ENCODE measurements at regions not wholly inside any gene's neighbourhood (a gene's known extent, or its start where the extent isn't known, plus 50 kb on each side); places are given as distances from the start of the nearest gene placed in this dataset.

GRCh38 chr7:84492098-84493034 is 297.8 kb upstream of the SEMA3A start:
- H3K4me3 ChIP-seq (ENCODE audit: control insufficient read depth, low read depth, low read length), result no peak overlapping the region
- DNase-seq (ENCODE audit: low read depth), result peak; percentile 69
- TF ChIP-seq CTCF (conservative IDR thresholded peaks at IDR 0.05; ENCODE audit: control insufficient read depth, insufficient read depth, low read depth, low read length), result no peak

GRCh38 chr7:84490661-84491060 is 296.1 kb upstream of the SEMA3A start:
- TF ChIP-seq CTCF (conservative IDR thresholded peaks at IDR 0.05; ENCODE audit: control insufficient read depth, insufficient read depth, low read depth, low read length), result no peak
- H3K4me3 ChIP-seq (ENCODE audit: control insufficient read depth, low read depth, low read length), result no peak overlapping the region
- DNase-seq (ENCODE audit: low read depth), result peak; percentile 23

- no peak for TF ChIP-seq CTCF (conservative IDR thresholded peaks at IDR 0.05; ENCODE audit: control insufficient read depth, insufficient read depth, low read depth, low read length)
- peak; percentile 12 for DNase-seq (ENCODE audit: low read depth)
- no peak overlapping the region for H3K4me3 ChIP-seq (ENCODE audit: control insufficient read depth, low read depth, low read length)
Observed at GRCh38 chr7:84484502-84485079, 290.0 kb upstream of the SEMA3A start.

GRCh38 chr7:84482476-84482875 is 287.9 kb upstream of the SEMA3A start:
- TF ChIP-seq CTCF (conservative IDR thresholded peaks at IDR 0.05; ENCODE audit: control insufficient read depth, insufficient read depth, low read depth, low read length), result no peak
- H3K4me3 ChIP-seq (ENCODE audit: control insufficient read depth, low read depth, low read length), result no peak overlapping the region
- DNase-seq (ENCODE audit: low read depth), result no peak

GRCh38 chr7:84479059-84479458 is 284.5 kb upstream of the SEMA3A start:
- no peak for TF ChIP-seq CTCF (conservative IDR thresholded peaks at IDR 0.05; ENCODE audit: control insufficient read depth, insufficient read depth, low read depth, low read length)
- no peak for DNase-seq (ENCODE audit: low read depth)
- no peak overlapping the region for H3K4me3 ChIP-seq (ENCODE audit: control insufficient read depth, low read depth, low read length)

- no peak overlapping the region for H3K4me3 ChIP-seq (ENCODE audit: control insufficient read depth, low read depth, low read length)
- no peak for DNase-seq (ENCODE audit: low read depth)
- TF ChIP-seq CTCF (conservative IDR thresholded peaks at IDR 0.05; ENCODE audit: control insufficient read depth, insufficient read depth, low read depth, low read length), result no peak
Observed at GRCh38 chr7:84477786-84478478, 283.3 kb upstream of the SEMA3A start.

Measured in fibroblast of mammary gland (primary cell).